ENCODE measurements at regions not wholly inside any gene's neighbourhood (a gene's known extent, or its start where the extent isn't known, plus 50 kb on each side); places are given as distances from the start of the nearest gene placed in this dataset.

DNA sequence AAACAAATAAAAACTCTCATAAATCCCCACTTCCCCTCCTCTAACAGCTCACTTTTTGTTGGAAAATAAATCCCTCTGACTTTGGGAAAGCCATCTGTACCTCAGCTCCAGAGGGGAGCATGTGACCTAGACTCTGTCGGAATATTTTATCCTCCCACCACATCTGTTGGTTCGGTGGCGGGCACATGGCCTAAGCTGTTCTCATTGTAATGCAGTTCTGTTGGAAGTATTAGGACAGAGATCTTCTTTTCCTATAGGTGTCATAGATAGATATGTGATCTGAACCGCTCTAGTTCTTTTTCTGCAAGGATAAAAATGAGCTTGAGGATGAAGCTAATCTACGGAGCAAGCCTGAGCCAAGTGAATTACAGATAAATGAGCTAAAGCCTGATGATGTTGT lies 50.5 kb upstream of the EPS8L3 start:
- POLR2A ChIA-PET (ENCODE audit: unreplicated experiment): no interaction called here
- Histone ChIP-seq H2AK9ac (replicated peaks; ENCODE audit: low read depth, low read length, poor library complexity) (no peak overlapping the region), H3K27ac (ENCODE audit: insufficient read depth, low read length) (no peak overlapping the region), H3K4ac (ENCODE audit: low read depth, low read length) (no peak overlapping the region), H2BK20ac (ENCODE audit: low read depth, low read length) (no peak overlapping the region), H4K20me1 (ENCODE audit: insufficient read depth, low read length) (no peaks in the 10 kb centered on the region), H3K4me3 (ENCODE audit: insufficient read depth, low read depth, low read length) (no peak overlapping the region), H3K14ac (replicated peaks; ENCODE audit: low read depth, low read length) (no peak overlapping the region), H3K4me2 (ENCODE audit: low read depth, low read length) (no peak overlapping the region), H4K91ac (ENCODE audit: insufficient read depth, low read depth, low read length) (no peak overlapping the region), H3K23ac (ENCODE audit: low read depth, low read length) (no peak overlapping the region), H3K27me3 (ENCODE audit: control insufficient read depth, insufficient read depth, low read length) (no peaks in the 10 kb centered on the region), H3K56ac (ENCODE audit: extremely low read depth, insufficient read depth, low read length) (no peak overlapping the region), H2AK5ac (ENCODE audit: low read depth, low read length) (no peak overlapping the region), H3K79me1 (ENCODE audit: low read depth in 1 of 2, low read length in 2 of 2) (no peaks in the 10 kb centered on the region), H2BK120ac (ENCODE audit: low read depth, low read length) (no peak overlapping the region), H2AFZ (replicated peaks; ENCODE audit: low read length, poor library complexity) (no peak overlapping the region), H3K9me3 (ENCODE audit: control insufficient read depth, insufficient read depth, low read length) (peaks cover 5% of the 10 kb centered on the region), H3K9ac (ENCODE audit: low read depth, low read length) (no peak overlapping the region), H2BK15ac (ENCODE audit: low read depth, low read length) (no peak overlapping the region), H3K18ac (ENCODE audit: low read depth, low read length) (no peak overlapping the region), H2BK5ac (ENCODE audit: low read depth, low read length, poor library complexity, severe bottlenecking) (no peak overlapping the region), H3K4me1 (ENCODE audit: control insufficient read depth, insufficient read depth, low read length) (0 out of 2 replicates have a peak, but pooled peaks cover 2% of the 10 kb centered on the region), H3K36me3 (ENCODE audit: control insufficient read depth, insufficient read depth, low read length) (no peaks in the 10 kb centered on the region), H3K9me1 (ENCODE audit: insufficient read depth, low read length) (no peaks in the 10 kb centered on the region), H4K5ac (ENCODE audit: low read depth, low read length) (no peak overlapping the region), H4K8ac (ENCODE audit: low read depth in 2 of 2, low read length in 2 of 2) (no peak overlapping the region)
- TF ChIP-seq FOS (IDR thresholded peaks at IDR 0.05; ENCODE audit: low read depth, low read length) (no peak), BHLHE40 (IDR thresholded peaks at IDR 0.05; ENCODE audit: low read depth, low read length) (no peak), RAD21 (IDR thresholded peaks at IDR 0.05; ENCODE audit: low read length) (no peak), CHD1 (IDR thresholded peaks at IDR 0.05; ENCODE audit: low read depth, low read length) (no peak), RFX5 (IDR thresholded peaks at IDR 0.05; ENCODE audit: low read depth, low read length) (no peak)
- intact Hi-C loops (cut with micrococcal nuclease) (no loop called here), in situ Hi-C loops (cut with MboI; ENCODE audit: low sequenced_read_pairs) (no loop called here), dilution Hi-C loops (cut with HindIII; ENCODE audit: low sequenced_read_pairs, unreplicated experiment) (no loop called here)
- no peak for DNase-seq
- WGBS, 2 experiments (ENCODE audit: extremely low coverage in 2 of 2, insufficient read length in 1 of 2): no CpG with 5 or more reads among the region's 5 CpGs
- no TSS peak for BruUV-seq (replicated peaks)
- no peak for ATAC-seq (ENCODE audit: low read depth)
- CTCF ChIA-PET: no interaction called here
